PC-3 (cell line): ENCODE measurements at regions not wholly inside any gene's neighbourhood (a gene's known extent, or its start where the extent isn't known, plus 50 kb on each side); places are given as distances from the start of the nearest gene placed in this dataset.

Experiments
- EZH2phosphoT487 ChIP-seq: fragments of 300-600 bp; sonication (generic); IDR thresholded peaks from 2 replicates; pipeline ENCODE4 v1.6.1; 2018; ENCODE audit warnings: mild to moderate bottlenecking, antibody characterized with exemption, low read length, borderline replicate concordance
- TF ChIP-seq, protein P1 (sequence below): fragments of 300-600 bp; sonication (generic); conservative IDR thresholded peaks from 2 replicates; pipeline ENCODE4 v1.5.1; 2017; ENCODE audit warnings: antibody characterized with exemption, low read depth, mild to moderate bottlenecking, low read length

DNA sequence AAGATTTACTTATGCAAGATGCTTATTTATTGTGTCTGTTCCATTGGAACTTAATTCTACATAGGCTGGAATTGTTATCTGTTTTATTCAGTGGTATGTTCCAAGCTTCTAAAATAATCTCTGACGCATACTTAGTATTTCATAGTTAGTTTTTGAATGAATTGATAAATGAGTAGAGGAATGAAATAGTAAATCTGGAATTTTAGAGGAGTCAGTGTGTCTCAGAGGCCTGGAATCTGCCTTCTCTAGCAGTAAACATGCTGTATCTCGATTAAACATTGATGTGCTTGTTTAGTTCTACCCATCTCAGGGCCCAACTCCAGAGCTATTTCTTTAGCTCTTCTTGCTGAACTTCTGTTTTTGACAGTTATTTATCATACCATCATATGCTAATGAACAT, 154.2 kb upstream of the MAGEC2 start:
- TF ChIP-seq EZH2phosphoT487, result no peak
- TF ChIP-seq, protein P1, sequence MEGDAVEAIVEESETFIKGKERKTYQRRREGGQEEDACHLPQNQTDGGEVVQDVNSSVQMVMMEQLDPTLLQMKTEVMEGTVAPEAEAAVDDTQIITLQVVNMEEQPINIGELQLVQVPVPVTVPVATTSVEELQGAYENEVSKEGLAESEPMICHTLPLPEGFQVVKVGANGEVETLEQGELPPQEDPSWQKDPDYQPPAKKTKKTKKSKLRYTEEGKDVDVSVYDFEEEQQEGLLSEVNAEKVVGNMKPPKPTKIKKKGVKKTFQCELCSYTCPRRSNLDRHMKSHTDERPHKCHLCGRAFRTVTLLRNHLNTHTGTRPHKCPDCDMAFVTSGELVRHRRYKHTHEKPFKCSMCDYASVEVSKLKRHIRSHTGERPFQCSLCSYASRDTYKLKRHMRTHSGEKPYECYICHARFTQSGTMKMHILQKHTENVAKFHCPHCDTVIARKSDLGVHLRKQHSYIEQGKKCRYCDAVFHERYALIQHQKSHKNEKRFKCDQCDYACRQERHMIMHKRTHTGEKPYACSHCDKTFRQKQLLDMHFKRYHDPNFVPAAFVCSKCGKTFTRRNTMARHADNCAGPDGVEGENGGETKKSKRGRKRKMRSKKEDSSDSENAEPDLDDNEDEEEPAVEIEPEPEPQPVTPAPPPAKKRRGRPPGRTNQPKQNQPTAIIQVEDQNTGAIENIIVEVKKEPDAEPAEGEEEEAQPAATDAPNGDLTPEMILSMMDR, result no peak
